ENCODE measurements at regions not wholly inside any gene's neighbourhood (a gene's known extent, or its start where the extent isn't known, plus 50 kb on each side); places are given as distances from the start of the nearest gene placed in this dataset.

GRCh38 chr1:30153743-30154449 lies 569.5 kb downstream of the MATN1 start:
- TF ChIP-seq CTCF (IDR thresholded peaks at IDR 0.05) (no peak), POLR2A (IDR thresholded peaks at IDR 0.05) (no peak)
